ENCODE measurements at regions not wholly inside any gene's neighbourhood (a gene's known extent, or its start where the extent isn't known, plus 50 kb on each side); places are given as distances from the start of the nearest gene placed in this dataset.
"Not testable (repeated sequence)": the region's sequence is repeated elsewhere in the genome, so short reads cannot be mapped to it uniquely, and the experiment has no call there.

DNA sequence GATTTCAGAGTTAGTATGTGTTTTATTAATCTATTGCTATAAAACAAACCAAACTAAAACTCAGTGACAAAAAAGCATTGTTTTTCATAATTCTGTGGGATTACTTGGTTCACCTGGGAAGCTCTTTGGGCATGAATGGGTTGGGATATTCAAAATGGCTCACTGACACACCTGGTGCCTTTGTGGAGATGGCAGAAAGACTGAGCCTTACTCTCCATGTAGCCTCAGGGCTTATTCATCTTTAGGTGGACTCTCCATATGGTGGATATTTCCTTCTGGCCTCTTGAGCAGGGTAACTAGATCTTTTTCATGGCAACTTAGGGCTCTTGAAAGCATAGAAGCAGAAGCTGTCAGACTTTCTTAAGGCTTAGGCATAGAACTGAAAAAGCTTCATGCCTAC, 1102.8 kb upstream of the SEL1L start:
- no peak for DNase-seq

DNA sequence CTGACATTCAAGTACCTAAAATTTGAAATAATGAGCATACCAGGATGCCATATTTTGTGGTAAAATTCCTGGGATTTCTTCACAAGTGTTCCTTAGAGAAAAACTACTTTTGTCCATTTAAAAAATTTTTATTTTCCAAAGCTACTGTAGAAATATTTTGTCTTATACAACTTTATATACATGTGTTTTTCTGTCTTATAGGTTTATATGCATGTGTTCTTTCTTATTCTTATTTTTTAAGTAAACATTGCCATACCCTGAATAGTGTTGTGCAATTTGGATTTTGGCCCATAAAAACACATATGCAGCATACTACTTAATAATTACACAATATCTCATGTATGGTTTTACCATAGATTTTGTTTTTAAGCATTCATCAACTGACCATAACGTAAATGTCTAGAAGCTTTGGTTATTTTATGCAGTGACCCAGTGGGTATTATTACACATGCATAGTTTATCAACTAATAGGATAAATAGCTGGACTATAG, 1107.4 kb upstream of the SEL1L start:
- DNase-seq, result no peak

DNA sequence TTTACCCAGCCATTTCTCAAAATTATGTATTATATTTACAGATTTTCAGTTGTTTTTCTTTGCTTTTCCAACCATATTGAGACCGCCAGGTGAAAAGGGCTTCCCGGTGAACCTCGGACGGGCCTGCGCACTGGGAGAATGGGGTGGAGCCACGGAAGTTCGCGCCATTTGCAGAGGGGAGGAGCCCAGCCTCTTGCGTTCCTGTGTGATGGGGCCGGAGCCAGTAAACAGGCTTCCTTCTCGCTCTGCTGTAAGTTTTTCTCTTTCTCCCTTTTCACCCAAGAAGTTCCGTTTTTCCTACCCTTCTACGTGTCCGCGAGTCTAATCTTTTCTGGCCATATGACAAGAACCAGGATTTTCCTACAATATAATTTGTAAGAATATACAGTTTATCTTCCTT, 1108.8 kb upstream of the SEL1L start:
- no peak for DNase-seq

DNA sequence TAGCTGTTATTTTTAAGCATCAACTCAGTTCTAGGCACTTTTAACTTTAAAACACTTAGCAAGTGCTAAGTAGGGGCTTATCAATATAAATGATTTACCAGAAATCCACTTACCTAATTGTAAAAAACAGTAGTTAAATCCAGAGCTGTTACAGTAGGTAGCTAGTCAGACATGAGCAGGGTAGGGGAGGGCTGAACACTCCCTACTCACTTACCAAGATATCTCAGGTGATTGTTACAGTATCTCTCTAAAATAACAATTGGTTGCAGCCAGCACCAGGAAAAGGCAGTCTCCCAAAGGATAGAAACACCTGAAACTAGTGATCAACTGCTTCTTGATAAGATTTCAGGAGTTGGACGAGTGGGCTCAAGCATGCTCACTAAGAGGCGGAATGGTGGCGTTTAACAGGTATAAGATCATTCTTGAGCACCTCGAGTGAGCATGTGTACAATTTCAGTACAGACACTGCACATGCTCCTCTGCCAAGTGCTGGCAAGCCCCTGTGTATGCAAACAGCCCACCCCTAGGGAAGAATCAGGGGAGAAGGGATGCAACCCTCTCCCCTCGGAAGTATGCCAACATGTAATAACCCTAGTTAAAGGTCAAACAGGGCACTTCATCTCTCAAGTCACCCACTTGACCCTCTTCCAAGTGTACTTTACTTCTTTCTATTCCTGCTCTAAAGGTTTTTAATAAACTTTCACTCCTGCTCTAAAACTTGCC, 1113.6 kb upstream of the SEL1L start:
- no peak for DNase-seq

DNA sequence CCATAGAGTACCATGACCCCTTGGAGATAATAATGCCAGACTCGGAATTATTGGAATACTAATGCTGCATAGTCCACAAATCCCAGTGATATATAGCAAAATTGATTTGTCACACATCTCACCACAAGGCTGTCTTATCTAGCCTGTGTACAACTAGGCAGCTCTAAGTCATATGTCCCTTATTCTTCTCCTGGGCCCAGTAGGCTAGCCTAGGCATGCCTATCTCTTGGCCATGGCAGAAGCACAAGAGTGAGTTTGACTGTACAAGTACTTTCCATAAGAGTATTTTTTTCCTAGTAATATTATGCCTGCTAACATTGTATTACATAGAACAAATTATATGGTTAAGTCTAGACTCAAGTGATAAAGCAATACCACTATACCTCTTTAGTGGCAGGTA, 1122.1 kb upstream of the SEL1L start:
- DNase-seq, result no peak

DNA sequence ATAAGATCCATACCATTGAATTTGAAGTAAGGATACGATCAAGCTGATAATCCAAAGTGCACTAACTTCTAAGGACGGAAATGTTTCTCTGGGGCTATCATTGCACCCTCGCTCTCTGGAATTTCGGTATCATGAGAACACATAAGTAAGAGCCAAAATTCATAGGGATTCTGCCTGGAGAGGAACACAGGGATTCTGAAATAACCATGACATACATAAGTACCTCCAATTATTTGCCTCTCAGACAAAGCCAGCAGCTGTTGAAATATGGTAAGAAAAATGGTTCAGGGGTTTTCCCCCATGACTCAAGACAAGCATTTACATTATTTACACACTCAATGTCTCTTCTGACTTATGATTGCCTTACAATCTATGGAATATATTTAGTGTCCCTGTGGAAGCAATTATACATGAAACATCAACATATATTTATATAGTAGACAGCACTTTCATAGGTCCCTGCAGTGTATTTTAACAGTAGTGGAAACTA, 1123.6 kb upstream of the SEL1L start:
- no peak for DNase-seq

DNA sequence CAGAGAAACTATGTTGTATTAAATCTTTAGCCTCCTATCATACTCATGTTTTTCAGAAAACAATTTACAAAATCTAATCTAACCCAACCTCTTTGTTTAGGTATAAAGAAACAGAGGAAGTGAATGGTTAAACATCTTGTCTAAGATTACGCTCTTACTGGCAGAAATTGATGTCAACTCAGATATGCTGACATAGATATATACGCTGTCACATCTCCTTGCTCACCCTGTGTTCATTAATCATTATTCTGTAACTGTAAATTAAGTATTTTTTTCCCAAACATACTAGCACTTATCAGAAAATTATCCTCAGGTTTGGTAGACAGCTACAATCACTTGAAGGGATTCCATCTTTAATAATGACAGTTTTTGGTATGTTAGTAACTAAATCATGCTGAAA, 1127.6 kb upstream of the SEL1L start:
- DNase-seq, result no peak

DNA sequence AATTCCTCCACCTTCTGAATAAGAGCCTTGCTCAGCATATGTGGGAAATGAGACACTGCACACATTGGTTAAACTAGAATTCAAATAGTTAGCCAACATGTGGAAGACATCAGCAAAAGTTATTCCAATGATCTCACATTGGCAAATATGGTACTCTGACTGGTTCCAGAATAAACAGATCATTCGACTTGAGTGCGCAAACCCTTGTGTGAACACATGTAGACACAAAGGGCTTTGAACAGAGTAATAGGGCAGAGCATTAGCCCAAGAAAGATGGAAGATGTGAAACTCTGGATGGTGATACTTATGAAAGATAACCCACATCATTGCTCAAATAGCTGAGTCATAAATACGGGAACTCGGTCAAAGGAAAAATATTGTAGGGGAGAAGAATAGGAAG, 1133.4 kb upstream of the SEL1L start:
- no peak for DNase-seq

DNA sequence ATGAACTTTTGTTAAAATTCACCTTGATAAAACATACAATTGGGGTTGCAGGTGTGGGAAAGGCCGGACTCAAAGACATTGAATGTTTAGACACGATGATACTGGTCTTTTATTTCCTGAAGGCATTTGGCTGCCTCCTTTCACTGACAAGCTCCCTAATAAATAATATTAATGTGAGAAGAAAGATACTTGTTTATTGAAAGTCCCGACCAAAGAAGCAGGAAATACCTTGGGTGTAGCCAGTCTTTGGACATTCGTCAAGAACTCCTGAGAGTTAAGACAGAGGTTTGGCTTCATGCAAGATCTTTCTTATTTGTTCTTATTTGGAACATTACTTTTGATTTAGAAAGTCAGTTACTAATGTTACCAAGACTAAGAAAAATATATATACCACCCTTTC, 1133.8 kb upstream of the SEL1L start:
- no peak for DNase-seq

DNA sequence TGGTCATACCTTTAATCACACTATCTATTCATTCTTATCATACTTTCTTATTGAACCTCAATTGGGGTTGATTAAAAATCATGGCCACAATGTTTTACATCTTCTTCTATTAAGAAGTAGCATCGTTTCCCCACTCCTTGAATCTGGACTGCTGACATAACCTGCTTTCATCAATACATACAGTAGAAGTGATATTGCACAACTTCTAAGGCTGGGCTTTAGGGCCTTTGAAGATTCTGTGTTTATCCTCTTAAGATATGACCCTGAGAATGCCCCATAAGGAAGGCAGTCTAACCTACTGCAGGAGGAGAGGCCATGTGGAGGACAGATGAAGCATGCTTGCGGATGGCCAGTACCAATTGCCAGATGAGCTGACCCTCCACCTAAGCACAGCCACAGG, 1142.8 kb upstream of the SEL1L start:
- DNase-seq, result no peak

DNA sequence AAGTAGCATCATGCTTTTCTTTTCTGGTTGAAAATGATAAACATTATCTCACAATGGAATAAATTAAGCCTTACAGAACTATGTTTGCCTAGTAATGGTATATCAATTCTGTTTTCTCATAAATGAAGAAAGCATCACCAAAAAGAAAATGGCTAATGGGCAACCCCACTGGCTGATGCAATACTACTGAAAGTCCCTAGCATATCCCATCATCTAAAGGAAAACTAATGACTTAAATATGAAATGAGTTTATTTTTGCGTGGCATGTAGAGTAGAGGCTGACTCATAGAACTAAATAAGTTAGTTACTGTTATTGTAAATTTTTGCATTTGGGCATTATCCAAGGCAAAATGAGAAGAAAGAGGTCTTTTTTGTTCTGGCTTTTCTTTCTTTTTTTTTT, 1156.3 kb upstream of the SEL1L start:
- no peak for DNase-seq

DNA sequence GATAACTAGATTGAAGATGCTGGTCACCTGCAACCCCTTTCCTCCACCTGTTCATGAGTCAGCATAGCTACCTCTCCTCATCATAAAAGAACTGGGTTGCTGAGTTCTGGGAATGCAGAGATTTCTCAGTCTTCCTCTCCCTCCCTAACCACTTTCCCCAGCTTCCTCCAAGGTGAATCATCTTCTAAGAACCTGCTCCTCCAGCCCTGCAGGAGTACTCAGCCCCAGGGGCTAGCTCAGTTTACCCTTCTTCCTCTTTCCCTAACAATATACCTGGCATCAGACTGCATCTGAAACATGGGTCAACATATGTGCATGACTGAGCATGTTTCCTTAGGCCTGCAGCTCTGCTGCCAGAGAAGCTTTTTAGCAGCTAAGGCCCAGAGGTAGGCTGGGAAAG, 1157.5 kb upstream of the SEL1L start:
- not testable (repeated sequence) for DNase-seq

DNA sequence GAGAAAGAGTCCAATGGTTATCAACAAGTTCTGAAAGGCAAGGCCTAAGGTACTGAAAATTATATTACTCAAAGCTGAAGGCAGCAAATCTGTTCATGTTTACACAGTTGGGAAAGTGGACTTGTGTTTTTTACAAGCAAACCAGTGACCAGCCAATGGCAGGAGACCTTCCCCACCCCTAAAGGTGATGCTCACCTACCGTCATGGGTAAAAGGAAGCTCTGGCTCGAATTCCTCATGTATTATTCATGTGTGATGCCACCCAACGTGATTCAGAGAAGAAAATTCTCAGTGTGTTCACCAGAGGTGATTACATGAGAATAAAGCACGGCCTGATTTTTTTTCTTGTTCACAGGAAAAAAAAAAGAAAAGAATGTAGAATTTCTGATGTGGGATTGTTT, 1161.2 kb upstream of the SEL1L start:
- DNase-seq, result no peak

DNA sequence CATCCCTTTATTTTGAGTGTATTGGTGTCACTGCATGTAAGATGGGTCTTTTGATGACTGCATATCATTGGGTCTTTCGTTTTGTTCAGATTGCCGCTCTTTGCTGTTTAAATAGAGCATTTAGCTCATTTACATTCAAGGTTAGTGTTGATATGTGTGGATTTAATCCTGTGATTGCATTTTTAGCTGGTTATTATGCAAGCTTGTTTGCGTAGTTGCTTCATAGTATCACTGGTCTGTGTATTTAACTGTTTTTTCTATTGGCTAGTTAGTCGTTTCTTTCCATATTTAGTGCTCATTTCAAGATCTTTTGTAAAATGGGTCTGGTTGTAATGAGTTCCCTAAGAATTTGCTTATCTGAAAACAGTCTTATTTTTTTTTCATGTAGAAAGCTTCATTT, 1170.6 kb upstream of the SEL1L start:
- no peak for DNase-seq

DNA sequence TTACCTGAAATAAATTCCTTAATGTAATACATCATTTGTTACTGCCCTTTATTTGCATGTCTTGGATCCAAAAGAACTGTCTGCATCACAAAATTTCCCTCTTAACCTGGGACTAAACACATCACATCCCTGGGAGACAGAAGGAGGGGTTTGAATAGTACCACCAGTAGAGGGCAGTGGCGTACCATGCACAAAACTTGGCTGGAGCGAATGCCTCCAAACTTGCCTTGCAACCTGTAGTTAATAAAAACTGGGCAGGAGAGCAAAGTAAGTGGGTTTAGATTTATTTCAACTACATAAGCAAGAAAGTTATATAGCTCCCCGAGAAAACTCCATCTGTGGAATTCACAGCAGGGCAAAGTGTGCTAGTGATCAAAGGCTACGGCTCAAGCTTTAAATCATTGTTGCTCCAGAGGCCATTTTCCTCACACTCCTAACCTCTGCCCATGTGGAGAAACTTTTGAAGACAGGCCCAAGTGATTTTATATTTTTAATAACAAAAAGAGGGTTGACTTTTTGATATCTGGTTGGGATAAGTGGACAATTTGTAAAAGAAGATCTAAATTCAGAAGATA, 1176.7 kb upstream of the SEL1L start:
- no peak for DNase-seq

DNA sequence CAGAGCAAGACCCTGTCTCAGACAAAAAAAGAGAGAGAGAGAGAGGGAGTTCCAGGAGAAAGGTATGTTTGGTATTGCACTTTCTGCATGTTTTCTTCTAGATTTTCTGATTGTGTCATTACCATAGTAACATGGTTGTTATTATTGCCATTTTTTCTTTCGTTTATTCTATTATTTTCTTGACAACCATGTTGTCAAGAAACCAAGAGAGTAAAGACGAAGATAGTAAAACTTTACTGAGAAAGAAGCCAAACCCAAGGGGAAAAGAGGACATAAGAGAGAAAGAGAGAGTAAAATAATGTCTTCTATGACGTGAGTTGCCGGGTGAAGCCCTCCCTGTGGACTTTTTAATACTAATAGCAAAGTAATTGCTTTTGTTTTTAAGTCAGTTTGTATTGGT, 1186.0 kb upstream of the SEL1L start:
- DNase-seq, result no peak

DNA sequence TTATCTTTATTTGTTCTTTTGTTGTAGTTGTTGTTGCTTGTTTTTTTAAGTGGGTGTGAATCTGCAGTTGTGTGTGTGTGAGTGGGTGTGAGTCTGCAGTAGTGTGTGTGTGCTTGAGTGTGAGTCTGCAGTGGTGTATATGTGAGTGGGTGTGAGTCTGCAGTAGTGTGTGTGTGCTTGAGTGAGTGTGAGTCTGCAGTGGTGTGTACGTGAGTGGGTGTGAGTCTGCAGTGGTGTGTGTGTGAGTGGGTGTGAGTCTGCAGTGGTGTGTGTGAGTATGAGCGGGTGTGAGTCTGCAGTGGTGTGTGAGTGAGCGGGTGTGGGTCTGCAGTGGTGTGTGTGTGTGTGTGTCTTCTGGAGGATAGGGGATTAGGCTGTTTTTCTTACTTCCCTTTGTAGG, 1186.8 kb upstream of the SEL1L start:
- no peak for DNase-seq

DNA sequence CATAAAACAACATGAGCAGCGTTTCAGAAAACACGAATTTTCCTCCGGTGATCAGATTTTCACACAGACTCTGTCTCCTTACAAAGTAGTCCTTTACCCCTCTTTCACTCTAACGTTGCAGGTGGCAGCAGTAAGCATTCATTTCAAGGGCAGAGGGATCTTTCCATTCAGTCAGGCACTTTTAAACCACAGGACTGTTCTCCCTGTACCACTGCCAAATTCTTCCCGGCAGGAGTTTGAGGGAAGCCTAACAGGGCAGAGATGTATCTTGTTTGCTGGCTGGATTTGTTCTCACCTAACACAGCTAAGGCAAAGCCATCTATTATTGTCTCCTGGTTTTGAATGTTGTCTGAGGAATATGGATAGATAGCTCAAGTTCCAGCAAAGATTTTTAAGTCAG, 1187.3 kb upstream of the SEL1L start:
- DNase-seq, result no peak

DNA sequence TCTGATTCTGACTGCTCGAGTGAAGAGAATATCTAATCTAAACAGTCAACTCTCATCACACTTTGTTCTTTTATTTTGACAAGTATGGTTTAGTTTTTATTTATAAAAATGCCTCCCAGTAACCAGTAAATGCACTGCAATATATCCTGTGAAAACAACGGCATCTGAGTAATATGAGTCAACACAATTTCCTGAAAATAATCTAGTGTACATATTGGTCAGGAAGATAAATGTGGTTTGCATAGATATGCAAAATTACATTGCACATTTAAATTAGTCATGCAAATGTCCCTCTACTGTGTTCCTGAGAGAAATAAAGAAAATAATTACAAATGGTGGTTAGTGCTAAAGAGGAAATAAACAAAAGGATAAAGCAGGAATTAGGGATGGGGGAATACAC, 1190.7 kb upstream of the SEL1L start:
- DNase-seq, result no peak

DNA sequence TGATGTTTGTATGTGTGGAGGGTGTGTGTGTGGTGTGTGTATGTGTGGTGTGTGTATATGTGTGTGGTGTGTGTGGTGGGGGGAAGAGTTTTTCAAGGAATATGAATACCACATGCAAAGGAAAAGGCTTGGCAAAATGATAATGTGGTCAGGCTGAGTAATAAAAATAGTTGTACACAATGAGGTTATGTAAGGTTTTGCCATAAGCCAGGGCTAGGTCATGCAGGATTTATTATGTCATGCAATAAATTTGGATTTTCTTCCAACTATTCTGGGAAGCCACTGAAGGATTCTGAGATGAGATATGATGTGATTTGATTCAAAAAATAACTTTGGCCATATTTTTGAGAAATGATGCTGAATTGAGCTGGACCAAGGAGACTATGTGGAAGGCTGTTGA, 1191.6 kb upstream of the SEL1L start:
- DNase-seq, result no peak

DNA sequence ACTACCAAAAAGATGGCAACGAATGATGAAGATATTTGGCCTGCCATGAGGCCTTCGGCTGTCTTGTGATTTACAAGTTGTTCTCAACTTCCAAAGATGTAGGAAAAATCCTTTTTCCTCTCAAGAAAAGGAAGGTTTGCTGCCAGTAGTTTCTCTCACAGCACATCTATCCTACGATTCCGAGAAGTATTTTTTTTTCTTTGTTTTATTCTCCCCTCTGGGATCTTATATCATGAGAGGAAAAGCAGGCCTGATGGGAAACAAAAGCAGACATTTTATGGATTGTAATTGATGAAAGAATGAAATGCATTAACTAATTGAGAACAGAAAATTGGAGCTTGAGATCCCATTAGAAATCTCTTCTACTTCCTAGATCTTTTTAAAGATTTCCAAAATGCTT, 1197.9 kb upstream of the SEL1L start:
- DNase-seq, result no peak

DNA sequence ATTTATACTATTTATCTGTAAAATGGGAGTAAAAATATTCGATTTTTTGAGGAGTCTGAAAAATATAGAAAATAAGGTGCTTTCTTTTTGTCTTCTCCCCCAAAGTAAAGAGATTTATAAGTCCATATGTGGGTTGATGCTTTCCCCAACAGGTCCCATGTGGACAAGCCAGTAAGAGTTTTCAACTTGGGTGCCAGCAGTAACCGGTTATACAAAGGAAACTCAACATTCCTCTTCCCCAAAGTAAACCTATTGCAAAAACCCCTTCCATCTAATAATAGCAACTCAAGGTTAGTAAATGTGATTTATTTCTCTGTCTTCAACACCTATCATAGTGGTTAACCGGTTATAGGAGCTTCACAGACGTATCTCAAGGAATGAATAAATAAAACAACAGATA, 1206.9 kb upstream of the SEL1L start:
- no peak for DNase-seq

DNA sequence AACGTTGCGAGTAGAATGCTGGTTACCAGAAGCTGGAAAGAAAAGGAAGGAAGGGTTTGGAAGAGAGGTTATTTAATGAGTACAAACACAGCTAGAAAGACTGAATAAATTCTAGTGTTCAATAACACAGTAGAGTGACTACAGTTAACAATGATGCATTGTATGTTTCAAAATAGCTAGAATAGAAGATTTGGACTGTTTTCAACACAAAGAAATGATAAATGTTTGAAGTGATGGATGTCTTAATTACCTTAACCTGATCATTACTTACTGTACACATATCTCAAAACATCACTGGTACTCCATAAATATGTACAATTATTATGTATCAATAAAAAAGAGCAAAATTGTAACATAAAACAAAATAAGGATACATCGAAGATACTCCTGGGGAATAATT, 1221.8 kb upstream of the SEL1L start:
- no peak for DNase-seq

DNA sequence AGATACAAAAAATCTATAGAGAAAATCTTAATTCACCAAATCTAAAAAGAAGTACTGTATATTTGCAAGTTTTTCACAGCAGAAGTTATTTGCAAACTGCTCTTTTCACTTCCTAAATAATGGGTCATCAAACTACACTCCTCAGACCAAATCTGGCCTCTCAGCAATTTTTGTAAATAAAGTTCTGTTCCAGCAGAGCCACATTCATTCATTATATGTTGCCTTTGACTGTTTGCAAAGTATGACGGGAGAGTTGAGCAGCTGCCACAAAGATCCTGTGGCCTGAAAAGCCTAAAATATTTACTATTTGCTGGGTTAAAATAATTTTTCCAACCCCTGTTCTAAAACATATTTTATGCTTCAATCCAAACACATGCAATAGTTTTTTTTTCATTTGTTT, 1222.3 kb upstream of the SEL1L start:
- no peak for DNase-seq

DNA sequence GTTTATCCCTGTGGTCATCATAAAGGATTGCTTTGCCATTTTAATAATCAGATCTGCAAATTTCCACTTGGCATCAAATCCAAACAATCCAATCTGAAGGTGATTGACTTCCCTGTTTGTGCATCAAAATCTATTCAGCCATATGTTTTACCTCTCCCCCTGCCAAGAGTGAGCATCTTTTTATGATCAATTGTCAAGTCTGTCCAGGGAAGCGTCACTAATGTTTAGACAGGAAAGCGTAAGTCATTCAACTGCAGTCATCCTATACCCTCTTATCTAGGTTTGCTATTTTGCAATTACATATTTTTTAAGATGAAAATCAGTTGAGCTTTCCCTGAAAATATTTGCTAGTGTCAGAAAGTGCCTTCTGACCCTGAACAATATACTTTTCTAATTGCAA, 1224.1 kb upstream of the SEL1L start:
- DNase-seq, result no peak
